HepG2 (cell line): ENCODE measurements at regions not wholly inside any gene's neighbourhood (a gene's known extent, or its start where the extent isn't known, plus 50 kb on each side); places are given as distances from the start of the nearest gene placed in this dataset.

Experiments used
- ATAC-seq: fragments of 200-7000 bp; cut with Tn5 transposase; 3 replicates; pipeline ENCODE4 v1.9.1; 2020; ENCODE audit warnings: mild to moderate bottlenecking, moderate library complexity
- BruUV-seq: library from RNA; stranded (reverse); fragments of 400-500 nt; replicated peaks from 2 replicates; lab custom pipeline; 2021; lab: Mats Ljungman, UMichigan
- CTCF ChIA-PET: fragments of 300-600 bp; formaldehyde crosslinking; extraction: SDS; loops from one replicate; lab custom pipeline; 2021; ENCODE audit warnings: low total read pairs, inconsistent platforms, low intra/inter-chr PET ratio; lab: Yijun Ruan, JAX
- POLR2A ChIA-PET: fragments of 350-600 bp; sonication (Branson Sonifier 250); formaldehyde crosslinking; loops from one replicate; lab custom pipeline; 2020; ENCODE audit warnings: antibody characterized with exemption, inconsistent platforms; lab: Yijun Ruan, JAX
- DNase-seq: peaks from one replicate; pipeline ENCODE4 v3.0.0-alpha.2; 2015; ENCODE audit warnings: low spot score
- FAIRE-seq: peaks from 3 replicates; lab custom pipeline; 2011; peaks lifted over from hg19 to GRCh38; lab: Jason Lieb, UNC
- H2AFZ ChIP-seq: one replicate; pipeline ENCODE4 v1.6.1; 2011; ENCODE audit warnings: low read length, inconsistent platforms
- H3K27ac ChIP-seq: fragments of 300-600 bp; 3 replicates; pipeline ENCODE4 v1.8.0; 2011; ENCODE audit warnings: mixed run types, mild to moderate bottlenecking, mixed read lengths, low read length, inconsistent platforms; ENCODE audit not compliant: insufficient read depth; ENCODE audit errors: extremely low read length
- H3K27me3 ChIP-seq, 2 experiments: fragments of 200-600 bp in 1 of 2; 2 replicates in 1 of 2; 3 replicates in 1 of 2; pipeline versions ENCODE4 v1.6.0 to v1.8.0; 2011; ENCODE audit warnings: low read length in 2 of 2, mild to moderate bottlenecking in 2 of 2, moderate library complexity in 2 of 2, inconsistent platforms in 1 of 2; ENCODE audit not compliant: insufficient read depth in 2 of 2, control insufficient read depth in 1 of 2
- H3K36me3 ChIP-seq, 2 experiments: fragments of 200-600 bp in 1 of 2; replicated peaks in 1 of 2; 2 replicates in 1 of 2; 3 replicates in 1 of 2; pipeline versions ENCODE4 v1.5.1 to v1.8.0; 2011; ENCODE audit warnings: low read length in 2 of 2, inconsistent platforms in 1 of 2; ENCODE audit not compliant: insufficient read depth in 2 of 2, control insufficient read depth in 1 of 2
- H3K4me1 ChIP-seq: 2 replicates; pipeline ENCODE4 v1.5.1; 2012; ENCODE audit warnings: low read length, inconsistent platforms; ENCODE audit not compliant: insufficient read depth
- H3K4me2 ChIP-seq: 2 replicates; pipeline ENCODE4 v1.6.0; 2011; ENCODE audit warnings: low read depth, low read length, inconsistent platforms
- H3K4me3 ChIP-seq, 3 experiments: fragments of 200-600 bp in 1 of 3; sonication (generic), shearing (Covaris generic) in 1 of 3; replicated peaks in 1 of 3; 2 replicates each; pipeline ENCODE4 v1.5.1; 2011 to 2016; ENCODE audit warnings: low read length in 3 of 3, inconsistent platforms in 2 of 3, low read depth in 2 of 3, mild to moderate bottlenecking in 2 of 3, control low read depth in 1 of 3, mixed read lengths in 1 of 3; ENCODE audit not compliant: insufficient read depth in 1 of 3
- H3K79me2 ChIP-seq: one replicate; pipeline ENCODE4 v1.6.1; 2011; ENCODE audit warnings: low read length, inconsistent platforms; ENCODE audit not compliant: insufficient read depth
- H3K9ac ChIP-seq: 2 replicates; pipeline ENCODE4 v1.6.0; 2011; ENCODE audit warnings: mild to moderate bottlenecking, low read depth, low read length, inconsistent platforms; ENCODE audit not compliant: insufficient read depth
- H3K9me3 ChIP-seq: 2 replicates; pipeline ENCODE4 v1.5.1; 2012; ENCODE audit warnings: mild to moderate bottlenecking, low read length
- H4K20me1 ChIP-seq: 2 replicates; pipeline ENCODE4 v1.6.0; 2011; ENCODE audit warnings: inconsistent platforms, mild to moderate bottlenecking, low read length, moderate library complexity; ENCODE audit not compliant: insufficient read depth
- ATRX ChIP-seq: sonication (generic); formaldehyde crosslinking; IDR thresholded peaks from 2 replicates; pipeline ENCODE4 v1.4.0; 2020; ENCODE audit warnings: missing genetic modification reagents, borderline replicate concordance
- HNRNPH1 ChIP-seq: fragments of 200-400 bp; formaldehyde crosslinking; optimal IDR thresholded peaks from 2 replicates; pipeline ENCODE3; 2017; ENCODE audit warnings: mild to moderate bottlenecking, low read depth, low read length
- MAF1 ChIP-seq: sonication (generic); formaldehyde crosslinking; IDR thresholded peaks from 2 replicates; pipeline ENCODE4 v1.5.0; 2020; ENCODE audit warnings: missing genetic modification reagents, borderline replicate concordance
- NKX3-1 ChIP-seq: sonication (generic); formaldehyde crosslinking; IDR thresholded peaks from 2 replicates; pipeline ENCODE4 v1.5.0; 2020; ENCODE audit warnings: missing genetic modification reagents
- YY1 ChIP-seq: IDR thresholded peaks from 2 replicates; pipeline ENCODE4 v1.6.1; 2011; ENCODE audit warnings: low read length, low read depth, moderate library complexity, mild to moderate bottlenecking; ENCODE audit not compliant: insufficient read depth, insufficient replicate concordance
- ZBTB3 ChIP-seq: sonication (generic); formaldehyde crosslinking; IDR thresholded peaks from 2 replicates; pipeline ENCODE4 v1.4.0; 2020; ENCODE audit warnings: low read depth, mild to moderate bottlenecking, moderate library complexity, missing genetic modification reagents, borderline replicate concordance
- ZC3H4 ChIP-seq: sonication (generic); formaldehyde crosslinking; IDR thresholded peaks from 2 replicates; pipeline ENCODE4 v1.4.0; 2020; ENCODE audit warnings: missing genetic modification reagents, borderline replicate concordance
- ZNF232 ChIP-seq: sonication (generic); formaldehyde crosslinking; IDR thresholded peaks from 2 replicates; pipeline ENCODE4 v1.4.0; 2020; ENCODE audit warnings: missing genetic modification reagents, borderline replicate concordance
- ZNF460 ChIP-seq: sonication (generic); formaldehyde crosslinking; IDR thresholded peaks from 2 replicates; pipeline ENCODE4 v1.5.1; 2020; ENCODE audit warnings: missing genetic modification reagents, mild to moderate bottlenecking, borderline replicate concordance
- ZSCAN20 ChIP-seq: sonication (generic); formaldehyde crosslinking; IDR thresholded peaks from 2 replicates; pipeline ENCODE4 v1.4.0; 2020; ENCODE audit warnings: missing genetic modification reagents, mild to moderate bottlenecking, borderline replicate concordance
- WGBS: methylation state at CpG from one replicate; pipeline ENCODE4 v1.1.6; 2017; ENCODE audit warnings: low lambda C conversion rate; 5-methylcytosine and 5-hydroxymethylcytosine counted together
- in situ Hi-C: cut with HindIII; loops from 2 replicates; pipeline ENCODE4 v1.10.0; 2017; ENCODE audit warnings: low pct_unique_long_range_greater_than_20kb; ENCODE audit not compliant: extremely low pct_ligation_motif_present
- intact Hi-C: fragments of 100-400 bp; cut with micrococcal nuclease; formaldehyde crosslinking; loops from one replicate; pipeline ENCODE4 v1.10.0; 2022; ENCODE audit not compliant: unreplicated experiment
- TF ChIP-seq, protein P1 (sequence below): sonication (generic); formaldehyde crosslinking; IDR thresholded peaks from 2 replicates; pipeline ENCODE4 v1.4.0; 2020; ENCODE audit warnings: missing genetic modification reagents, mild to moderate bottlenecking, borderline replicate concordance
- TF ChIP-seq, protein P2 (sequence below): sonication (generic); formaldehyde crosslinking; IDR thresholded peaks from 2 replicates; pipeline ENCODE4 v1.4.0; 2020; ENCODE audit warnings: mild to moderate bottlenecking, missing genetic modification reagents
- TF ChIP-seq, protein P3 (sequence below): sonication (generic); formaldehyde crosslinking; IDR thresholded peaks from 2 replicates; pipeline ENCODE4 v1.4.0; 2020; ENCODE audit warnings: mild to moderate bottlenecking, missing genetic modification reagents, borderline replicate concordance

DNA sequence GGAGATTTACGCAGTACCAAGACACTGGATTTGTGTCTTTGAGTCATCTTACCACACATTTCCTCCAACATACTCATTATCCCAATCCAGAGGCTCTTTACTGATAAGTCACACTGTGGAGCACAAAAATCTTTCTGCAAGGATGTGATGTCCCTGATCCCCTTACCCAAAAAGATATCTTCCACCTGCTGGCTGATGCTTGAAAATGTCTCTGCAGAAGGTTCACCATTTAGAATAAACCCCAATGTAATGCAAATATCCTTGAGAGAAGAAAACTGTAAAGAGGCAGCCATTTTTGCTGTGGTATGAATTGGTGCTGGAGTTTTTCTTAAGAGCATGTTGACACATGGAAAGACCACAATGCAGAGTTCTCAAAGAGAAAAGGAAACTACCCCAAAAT is 65.7 kb upstream of the RORB start:
- FAIRE-seq: no peak
- 4% methylated on average over 1 of the region's 1 CpG for WGBS
- CTCF ChIA-PET: no interaction called here

DNA sequence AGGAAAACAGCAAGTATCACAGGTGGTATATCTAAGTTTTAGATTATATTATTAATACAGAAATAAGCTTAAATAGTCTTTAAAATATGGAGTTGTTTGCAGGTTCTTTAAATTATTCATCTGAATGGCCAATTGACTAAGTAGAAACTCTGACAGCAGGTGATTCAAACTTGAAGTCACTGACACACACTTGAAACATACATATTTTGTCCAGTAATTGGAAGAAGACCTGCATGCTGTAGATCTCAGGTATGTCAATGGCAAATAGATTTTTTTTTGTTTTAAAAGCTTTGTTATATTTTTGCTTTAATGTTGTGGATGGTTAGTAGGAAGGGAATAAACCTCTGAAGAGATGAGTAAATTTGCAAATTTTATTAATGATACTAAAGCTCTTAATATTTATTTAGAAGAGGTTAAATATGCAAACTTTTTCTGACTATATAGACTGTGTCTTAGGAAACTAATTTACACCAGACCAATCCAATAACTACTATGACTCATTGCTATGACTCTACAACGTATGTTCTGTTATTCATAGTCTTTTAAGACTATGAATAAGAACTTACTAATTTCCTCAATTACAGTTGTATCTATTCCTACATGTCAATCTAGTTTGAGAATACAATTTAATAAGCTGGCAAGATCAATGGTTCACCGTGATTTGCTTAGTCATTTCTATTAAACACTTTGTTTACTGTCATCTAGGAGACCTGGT is 53.9 kb upstream of the RORB start:
- H3K27me3 ChIP-seq: no peaks in the 10 kb centered on the region
- no peak overlapping the region for H3K4me3 ChIP-seq
- ChIA-PET POLR2A (no interaction called here), CTCF (no interaction called here)
- DNase-seq: no peak
- no peaks in the 10 kb centered on the region for H3K36me3 ChIP-seq
- H3K79me2 ChIP-seq: no peaks in the 10 kb centered on the region
- no peaks in the 10 kb centered on the region for H3K9me3 ChIP-seq
- BruUV-seq: no TSS peak
- H3K9ac ChIP-seq: no peak overlapping the region
- H3K4me2 ChIP-seq: no peak overlapping the region
- in situ Hi-C loops: no loop called here
- no peak overlapping the region for H2AFZ ChIP-seq
- H3K27ac ChIP-seq: no peak overlapping the region
- H3K4me1 ChIP-seq: no peaks in the 10 kb centered on the region
- WGBS: 0% methylated on average over 2 of the region's 2 CpGs
- no peaks in the 10 kb centered on the region for H4K20me1 ChIP-seq
- intact Hi-C loops: no loop called here
- FAIRE-seq: no peak
- no peak for ATAC-seq
- TF ChIP-seq, protein P1, sequence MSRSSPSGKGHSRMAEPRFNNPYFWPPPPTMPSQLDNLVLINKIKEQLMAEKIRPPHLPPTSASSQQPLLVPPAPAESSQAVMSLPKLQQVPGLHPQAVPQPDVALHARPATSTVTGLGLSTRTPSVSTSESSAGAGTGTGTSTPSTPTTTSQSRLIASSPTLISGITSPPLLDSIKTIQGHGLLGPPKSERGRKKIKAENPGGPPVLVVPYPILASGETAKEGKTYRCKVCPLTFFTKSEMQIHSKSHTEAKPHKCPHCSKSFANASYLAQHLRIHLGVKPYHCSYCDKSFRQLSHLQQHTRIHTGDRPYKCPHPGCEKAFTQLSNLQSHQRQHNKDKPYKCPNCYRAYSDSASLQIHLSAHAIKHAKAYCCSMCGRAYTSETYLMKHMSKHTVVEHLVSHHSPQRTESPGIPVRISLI: no peak
- TF ChIP-seq, protein P2, sequence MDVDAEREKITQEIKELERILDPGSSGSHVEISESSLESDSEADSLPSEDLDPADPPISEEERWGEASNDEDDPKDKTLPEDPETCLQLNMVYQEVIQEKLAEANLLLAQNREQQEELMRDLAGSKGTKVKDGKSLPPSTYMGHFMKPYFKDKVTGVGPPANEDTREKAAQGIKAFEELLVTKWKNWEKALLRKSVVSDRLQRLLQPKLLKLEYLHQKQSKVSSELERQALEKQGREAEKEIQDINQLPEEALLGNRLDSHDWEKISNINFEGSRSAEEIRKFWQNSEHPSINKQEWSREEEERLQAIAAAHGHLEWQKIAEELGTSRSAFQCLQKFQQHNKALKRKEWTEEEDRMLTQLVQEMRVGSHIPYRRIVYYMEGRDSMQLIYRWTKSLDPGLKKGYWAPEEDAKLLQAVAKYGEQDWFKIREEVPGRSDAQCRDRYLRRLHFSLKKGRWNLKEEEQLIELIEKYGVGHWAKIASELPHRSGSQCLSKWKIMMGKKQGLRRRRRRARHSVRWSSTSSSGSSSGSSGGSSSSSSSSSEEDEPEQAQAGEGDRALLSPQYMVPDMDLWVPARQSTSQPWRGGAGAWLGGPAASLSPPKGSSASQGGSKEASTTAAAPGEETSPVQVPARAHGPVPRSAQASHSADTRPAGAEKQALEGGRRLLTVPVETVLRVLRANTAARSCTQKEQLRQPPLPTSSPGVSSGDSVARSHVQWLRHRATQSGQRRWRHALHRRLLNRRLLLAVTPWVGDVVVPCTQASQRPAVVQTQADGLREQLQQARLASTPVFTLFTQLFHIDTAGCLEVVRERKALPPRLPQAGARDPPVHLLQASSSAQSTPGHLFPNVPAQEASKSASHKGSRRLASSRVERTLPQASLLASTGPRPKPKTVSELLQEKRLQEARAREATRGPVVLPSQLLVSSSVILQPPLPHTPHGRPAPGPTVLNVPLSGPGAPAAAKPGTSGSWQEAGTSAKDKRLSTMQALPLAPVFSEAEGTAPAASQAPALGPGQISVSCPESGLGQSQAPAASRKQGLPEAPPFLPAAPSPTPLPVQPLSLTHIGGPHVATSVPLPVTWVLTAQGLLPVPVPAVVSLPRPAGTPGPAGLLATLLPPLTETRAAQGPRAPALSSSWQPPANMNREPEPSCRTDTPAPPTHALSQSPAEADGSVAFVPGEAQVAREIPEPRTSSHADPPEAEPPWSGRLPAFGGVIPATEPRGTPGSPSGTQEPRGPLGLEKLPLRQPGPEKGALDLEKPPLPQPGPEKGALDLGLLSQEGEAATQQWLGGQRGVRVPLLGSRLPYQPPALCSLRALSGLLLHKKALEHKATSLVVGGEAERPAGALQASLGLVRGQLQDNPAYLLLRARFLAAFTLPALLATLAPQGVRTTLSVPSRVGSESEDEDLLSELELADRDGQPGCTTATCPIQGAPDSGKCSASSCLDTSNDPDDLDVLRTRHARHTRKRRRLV (CRISPR knock-in tag): no peak
- TF ChIP-seq, protein P3, sequence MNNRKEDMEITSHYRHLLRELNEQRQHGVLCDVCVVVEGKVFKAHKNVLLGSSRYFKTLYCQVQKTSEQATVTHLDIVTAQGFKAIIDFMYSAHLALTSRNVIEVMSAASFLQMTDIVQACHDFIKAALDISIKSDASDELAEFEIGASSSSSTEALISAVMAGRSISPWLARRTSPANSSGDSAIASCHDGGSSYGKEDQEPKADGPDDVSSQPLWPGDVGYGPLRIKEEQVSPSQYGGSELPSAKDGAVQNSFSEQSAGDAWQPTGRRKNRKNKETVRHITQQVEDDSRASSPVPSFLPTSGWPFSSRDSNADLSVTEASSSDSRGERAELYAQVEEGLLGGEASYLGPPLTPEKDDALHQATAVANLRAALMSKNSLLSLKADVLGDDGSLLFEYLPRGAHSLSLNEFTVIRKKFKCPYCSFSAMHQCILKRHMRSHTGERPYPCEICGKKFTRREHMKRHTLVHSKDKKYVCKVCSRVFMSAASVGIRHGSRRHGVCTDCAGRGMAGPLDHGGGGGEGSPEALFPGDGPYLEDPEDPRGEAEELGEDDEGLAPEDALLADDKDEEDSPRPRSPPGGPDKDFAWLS (CRISPR knock-in tag): no peak
- TF ChIP-seq NKX3-1 (no peak), HNRNPH1 (no peak), ZSCAN20 (CRISPR knock-in tag) (no peak), ZNF460 (CRISPR knock-in tag) (no peak)

More for the DNA sequence above, 65.7 kb upstream of the RORB start:
- no peaks in the 10 kb centered on the region for H3K36me3 ChIP-seq
- H3K79me2 ChIP-seq: no peaks in the 10 kb centered on the region
- ATAC-seq: no peak
- no peak overlapping the region for H3K4me3 ChIP-seq
- H3K27me3 ChIP-seq: no peaks in the 10 kb centered on the region
- intact Hi-C loops (no loop called here), in situ Hi-C loops (no loop called here)
- no peak for TF ChIP-seq ZNF232
- TF ChIP-seq MAF1 (CRISPR knock-in tag): no peak
- TF ChIP-seq ZBTB3: no peak
- TF ChIP-seq ZC3H4 (CRISPR knock-in tag): no peak
- no peak for TF ChIP-seq ATRX
- TF ChIP-seq YY1: no peak
- DNase-seq: no peak
- no peaks in the 10 kb centered on the region for H3K9me3 ChIP-seq
- H4K20me1 ChIP-seq: no peaks in the 10 kb centered on the region
- no peak overlapping the region for H3K9ac ChIP-seq
- H3K4me2 ChIP-seq: no peak overlapping the region
- no TSS peak for BruUV-seq
- H2AFZ ChIP-seq: no peak overlapping the region
- H3K27ac ChIP-seq: no peak overlapping the region
- H3K4me1 ChIP-seq: no peaks in the 10 kb centered on the region
- POLR2A ChIA-PET: no interaction called here
